ENCODE measurements at regions not wholly inside any gene's neighbourhood (a gene's known extent, or its start where the extent isn't known, plus 50 kb on each side); places are given as distances from the start of the nearest gene placed in this dataset.
"Not testable (repeated sequence)": the region's sequence is repeated elsewhere in the genome, so short reads cannot be mapped to it uniquely, and the experiment has no call there.

DNA sequence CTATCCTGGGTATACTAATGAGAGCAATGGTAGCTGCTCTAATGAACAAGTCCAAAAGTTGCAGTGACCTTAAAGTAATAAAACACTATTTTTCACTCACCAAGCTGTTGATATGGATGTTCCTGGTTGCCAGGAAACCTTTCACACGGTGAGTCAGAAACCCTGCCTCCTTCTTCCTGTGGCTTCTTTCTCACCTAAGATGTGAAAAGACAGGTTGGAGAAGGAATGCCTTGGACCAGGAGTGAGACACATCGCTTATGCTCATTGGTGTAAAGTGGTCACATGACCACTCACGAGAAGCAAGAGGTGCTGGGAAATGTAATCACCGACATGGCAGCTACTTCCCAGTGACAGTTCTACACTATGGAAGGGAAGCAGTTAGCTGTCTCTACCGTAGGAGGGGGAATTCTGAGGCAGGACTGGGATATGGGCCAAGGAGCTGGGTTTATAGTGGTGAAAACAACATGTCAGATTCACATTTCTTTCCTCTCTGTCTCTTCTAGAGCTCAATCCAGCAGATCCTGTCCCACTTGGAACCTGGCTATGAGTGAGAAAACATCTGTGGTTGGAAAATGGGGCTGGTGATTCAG lies 320.4 kb upstream of the KLF4 start:
- no peak for DNase-seq

DNA sequence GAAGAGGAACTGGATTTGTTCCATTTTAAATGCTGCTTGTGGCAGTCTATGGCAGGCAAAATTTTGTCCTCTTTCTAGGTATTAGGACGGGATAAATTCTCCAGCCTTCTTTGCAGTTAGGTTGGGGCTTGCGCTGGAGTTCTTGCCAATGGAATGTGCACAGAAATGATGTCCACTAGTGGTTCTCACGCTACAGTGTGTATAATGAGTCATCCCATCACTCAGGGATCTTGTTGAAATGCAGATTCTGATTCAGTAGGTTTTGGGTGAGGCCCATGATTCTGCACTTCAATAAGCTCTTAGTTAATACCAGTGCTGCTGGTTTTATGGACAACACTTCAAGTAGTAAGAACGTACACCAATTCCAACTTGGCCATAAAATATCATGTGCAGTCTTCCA lies 317.6 kb upstream of the KLF4 start:
- no peak for DNase-seq

DNA sequence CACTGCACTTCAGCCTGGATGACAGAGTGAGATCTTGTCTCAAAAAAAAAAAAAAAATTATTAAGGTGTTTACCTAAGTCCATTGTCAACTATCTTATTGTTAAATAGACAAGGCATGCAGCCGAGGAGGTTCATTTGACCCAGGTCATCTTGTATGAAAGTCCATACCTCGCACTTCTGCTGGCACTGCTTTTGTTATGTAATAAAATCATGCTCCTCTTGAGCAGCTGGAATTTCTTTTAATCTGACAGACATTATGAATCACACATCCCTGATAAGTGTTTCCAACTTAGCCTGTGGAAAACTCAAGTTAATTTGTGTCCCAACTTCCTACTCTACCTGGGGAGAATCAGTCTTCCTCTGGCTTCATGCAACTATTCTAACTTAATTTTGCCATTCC lies 315.6 kb upstream of the KLF4 start:
- DNase-seq: no peak

DNA sequence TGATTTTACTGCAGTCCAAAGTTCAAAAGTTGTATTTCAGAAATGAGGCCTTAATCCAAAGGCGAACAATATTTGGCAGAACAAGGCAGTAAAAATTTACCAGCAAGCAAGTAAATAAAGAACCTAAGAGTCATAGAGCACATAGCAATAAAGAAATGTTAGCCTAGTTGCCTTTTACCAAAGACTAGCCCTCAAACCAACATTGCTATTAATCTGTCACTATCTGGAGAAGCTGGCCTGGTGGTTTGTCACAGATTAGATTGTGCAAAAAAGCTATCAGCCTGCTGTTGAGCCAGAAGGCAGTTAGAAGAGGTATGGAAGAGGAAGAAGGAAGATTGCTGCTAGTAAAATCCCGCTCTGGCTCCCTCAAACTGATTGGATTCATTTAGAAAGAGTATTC lies 304.7 kb upstream of the KLF4 start:
- DNase-seq: no peak

DNA sequence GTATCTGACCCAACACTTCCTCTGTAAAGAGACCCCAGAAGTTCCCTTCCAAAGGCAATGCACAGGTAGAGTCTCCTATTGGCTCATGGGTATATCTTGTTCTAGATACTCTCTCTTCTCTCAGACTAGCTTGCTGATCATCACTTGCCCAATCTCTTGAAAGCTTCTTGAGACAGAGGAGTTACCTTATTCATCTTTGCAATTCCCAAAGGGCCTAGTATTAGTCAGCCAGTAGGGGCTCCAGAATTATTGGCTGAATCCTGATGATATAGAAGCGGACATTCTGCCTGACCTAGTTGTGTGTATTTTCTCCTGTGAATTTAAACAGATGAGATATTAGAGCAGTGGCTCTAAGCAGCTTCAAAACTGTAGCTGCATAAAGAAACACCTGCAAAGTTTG lies 304.0 kb upstream of the KLF4 start:
- DNase-seq: no peak

DNA sequence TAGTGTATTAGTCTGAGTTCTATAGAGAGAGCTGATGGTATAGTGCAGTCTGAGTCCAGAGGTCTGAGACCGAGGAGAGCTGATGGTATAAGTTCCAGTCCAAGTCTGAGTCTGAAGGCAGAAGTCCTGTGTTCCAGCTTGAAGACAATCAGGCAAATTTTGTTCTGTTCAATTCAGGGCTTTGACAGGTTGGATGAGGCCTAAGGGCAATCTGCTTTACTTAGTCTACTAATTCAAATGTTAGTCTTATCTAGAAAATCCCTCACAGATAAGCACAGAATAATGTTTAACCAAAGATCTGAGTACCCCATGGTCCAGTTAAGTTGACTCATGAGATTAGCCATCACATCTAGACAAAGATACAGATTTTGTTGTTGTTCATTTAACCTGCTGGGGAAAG lies 303.0 kb upstream of the KLF4 start:
- DNase-seq: no peak

DNA sequence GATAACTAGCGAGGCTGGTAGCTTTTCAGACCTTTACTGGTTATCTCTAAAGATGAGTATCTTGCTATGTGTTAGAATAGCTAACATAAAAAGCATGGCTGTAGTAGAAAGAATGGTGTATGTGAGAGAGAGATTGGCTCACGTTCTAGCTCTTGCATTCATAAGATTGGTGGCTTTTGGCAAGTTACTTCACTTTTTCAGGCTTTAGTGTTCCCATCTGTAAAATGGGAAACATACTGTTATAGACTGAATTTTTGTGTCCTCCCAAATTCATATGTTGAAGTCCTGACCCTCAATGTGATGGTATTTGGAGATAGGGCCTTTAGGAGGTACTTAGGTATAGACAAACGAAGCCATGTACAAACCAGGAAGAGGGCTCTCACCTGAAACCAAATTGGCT lies 302.4 kb upstream of the KLF4 start:
- DNase-seq: no peak

DNA sequence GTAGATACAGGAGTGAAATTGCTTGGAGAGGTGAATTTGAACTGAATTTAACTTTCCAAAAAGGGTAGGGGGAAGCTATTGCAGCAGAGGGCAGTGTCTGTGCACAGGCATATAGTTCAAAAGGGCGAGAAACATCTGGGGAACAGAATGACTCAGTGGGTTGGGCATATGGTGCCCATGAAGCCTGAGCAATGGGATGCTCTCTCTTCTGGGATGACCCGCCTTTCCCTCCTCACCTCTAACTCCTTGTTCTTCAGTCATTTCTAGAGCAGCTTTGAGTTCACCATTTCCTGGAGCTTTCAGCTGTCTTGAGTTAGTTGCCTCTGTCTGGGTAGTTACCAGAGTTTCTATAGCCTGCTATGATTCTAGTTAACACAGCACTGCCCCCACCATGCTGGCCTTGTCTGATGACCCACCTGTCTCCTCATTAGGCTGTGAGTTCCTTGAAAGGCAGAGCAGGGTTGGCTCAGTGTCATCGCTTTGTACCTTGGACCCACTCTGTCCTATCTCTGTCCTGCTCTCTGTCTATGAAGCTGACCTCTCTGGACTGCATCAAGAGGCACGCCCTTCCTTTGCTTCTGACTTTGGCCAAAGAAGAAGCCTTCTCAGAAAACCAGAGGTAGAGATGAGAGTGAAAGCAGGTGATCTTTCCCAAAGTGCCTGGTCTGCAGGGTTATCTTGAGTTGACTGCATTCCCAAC lies 299.6 kb upstream of the KLF4 start:
- no peak for DNase-seq

DNA sequence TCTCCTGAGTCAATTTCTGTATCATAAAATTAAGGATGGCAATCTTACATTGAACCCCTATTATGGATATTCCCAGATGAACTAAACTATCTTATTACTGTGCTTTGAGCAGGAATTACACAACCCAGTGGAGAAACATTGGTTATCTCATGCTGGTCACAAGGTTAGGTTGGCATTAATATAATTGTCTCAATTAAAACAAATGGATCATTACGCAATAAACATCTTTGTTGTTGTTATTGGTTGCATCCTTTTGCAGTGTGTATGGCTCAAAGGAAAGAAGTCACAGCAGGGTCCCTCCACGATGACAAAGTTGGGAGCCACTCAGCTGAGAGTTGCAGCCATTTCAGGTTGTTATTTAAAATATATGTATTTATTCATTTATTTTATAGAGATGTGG lies 297.0 kb upstream of the KLF4 start:
- no peak for DNase-seq

DNA sequence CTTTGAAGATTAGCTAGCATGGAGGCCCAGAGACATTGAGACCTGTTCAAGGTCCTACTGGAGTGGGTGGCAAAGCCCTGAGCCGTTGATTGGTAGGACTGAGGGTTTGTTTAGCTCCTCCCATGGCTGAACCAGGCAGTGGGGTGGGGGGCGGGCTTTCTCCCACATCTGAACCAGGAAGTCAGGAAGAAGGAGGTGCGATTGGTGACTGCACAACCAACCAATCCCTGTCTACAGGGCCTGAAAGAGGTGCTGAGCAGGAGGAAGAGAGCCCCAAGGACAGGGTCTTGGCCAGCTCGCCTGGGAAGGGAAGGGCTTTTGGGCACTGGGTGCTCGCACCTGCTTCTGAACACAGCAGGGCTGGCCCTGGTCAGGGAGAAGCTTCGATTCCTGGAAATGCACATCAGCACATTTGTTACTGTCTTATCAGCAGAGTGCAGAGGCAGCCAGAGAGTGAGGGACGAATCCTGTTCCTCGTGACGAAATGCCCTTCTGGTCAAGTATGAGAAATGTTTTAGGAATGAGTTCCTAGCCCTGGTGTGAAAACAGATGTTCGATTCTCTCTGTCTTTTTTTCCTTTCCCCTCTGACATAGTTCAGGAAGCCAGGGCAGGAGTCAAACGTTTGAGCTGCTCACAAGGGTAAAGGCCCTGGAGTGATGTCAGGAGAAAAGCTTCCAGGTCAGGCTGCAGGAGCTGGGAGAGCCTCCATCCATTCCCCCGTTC lies 294.8 kb upstream of the KLF4 start:
- DNase-seq: no peak

DNA sequence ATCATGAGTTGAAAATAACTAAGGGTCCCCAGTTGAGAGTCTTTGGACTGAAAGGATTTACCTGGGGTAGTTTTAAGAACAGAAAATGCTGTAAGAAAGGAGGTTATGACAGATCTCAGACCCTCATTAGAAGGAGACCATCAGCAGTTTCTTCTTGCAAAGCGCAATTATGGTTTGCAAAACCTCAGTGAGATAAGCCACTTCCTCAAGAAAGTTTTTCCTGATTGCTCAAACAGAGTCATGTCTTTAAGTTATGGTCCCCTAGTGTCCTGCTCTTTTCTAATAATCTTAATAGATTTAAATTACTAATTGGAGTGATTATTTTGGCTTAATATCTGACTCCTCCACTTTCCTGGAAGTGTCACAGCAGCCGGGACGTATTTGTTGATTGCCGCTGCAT lies 293.2 kb upstream of the KLF4 start:
- no peak for DNase-seq

DNA sequence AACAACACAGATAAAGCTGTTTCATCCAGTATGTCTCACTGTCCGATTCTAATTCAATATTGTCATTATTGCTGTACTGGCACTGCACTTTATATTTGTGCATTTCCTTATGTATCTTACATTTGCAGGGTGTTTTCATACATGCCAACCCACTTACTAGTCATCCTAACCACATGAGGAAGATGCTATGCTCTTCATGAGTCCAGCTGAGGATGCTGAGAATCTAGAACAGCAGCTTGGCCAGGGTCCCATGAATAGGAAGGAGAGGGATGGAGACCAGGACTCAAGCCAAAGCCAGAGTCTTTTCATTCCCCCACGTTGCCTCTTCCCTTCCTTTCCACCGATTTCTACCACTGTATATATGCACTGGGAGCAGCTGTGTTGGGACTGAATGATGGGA lies 292.8 kb upstream of the KLF4 start:
- no peak for DNase-seq

DNA sequence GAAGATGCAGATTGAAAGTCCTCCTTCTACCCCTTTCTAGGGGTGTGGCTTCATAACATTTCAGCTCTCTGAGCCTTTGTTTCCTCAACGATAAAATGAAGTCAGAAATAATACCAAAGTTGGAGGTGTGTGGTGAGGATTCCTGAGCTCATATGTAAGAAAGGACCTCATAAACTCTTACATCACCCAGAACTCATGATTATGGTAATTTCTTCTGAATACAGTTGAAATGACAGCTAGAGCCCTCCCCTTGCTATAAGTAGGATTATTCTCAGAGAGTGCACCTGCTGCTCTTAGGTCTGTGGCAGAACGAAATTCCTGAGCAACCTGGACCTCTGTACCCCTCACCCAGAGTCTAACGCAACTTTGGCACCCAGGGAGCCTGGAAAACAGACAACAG lies 291.4 kb upstream of the KLF4 start:
- DNase-seq: no peak

DNA sequence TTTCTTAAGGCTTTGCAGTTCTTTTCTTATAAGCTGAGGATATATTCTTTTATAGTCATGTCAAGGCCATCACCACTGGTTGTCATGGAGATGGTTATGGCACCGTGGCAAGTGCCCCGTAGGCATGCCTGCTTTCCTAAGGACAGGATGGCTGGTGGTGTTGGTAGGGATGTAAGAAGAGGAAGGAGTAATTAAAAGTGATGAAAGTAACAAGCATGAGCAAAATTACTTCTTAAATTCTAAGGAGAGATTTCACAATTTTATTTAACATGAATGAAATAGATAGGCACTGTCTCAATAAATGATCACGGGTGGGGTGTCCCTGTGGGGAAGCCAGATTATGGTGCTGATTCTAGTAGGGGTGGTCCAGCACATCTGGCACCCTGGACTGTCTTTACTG lies 290.2 kb upstream of the KLF4 start:
- no peak for DNase-seq

DNA sequence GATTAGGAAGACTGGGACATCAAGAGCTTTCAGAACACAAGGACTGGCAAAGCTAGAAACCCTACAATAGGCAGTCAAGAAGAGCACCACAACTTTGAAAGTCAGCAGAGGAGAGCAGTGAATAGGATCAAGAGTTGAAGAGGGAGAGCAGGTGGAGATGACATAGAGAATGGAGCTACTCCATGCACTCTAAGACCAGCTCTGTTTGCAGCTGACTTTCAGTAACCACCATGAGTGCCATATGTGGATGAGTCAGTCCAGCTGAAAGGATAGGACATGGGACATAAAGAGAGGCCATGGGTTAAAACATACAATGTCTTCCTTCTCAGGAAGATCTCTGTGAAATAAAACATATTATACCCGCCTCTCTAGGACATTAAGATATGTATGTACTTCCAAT lies 289.1 kb upstream of the KLF4 start:
- DNase-seq: no peak

DNA sequence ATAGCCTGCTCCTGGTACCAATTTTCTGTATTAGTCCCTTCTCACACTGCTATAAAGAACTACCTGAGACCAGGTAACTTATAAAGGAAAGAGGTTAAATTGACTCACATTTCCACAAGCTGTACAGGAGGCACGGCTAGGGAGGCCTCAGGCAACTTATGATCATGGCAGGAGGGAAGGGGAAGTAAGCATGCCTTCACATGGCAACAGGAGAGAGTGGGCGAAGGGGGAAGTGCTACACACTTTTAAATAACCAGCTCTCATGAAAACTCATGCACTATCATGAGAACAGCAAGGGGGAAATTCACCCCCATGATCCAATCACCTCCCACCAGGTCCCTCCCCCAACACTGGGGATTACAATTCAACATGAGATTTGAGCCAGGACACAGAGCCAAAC lies 284.5 kb upstream of the KLF4 start:
- DNase-seq: not testable (repeated sequence)

DNA sequence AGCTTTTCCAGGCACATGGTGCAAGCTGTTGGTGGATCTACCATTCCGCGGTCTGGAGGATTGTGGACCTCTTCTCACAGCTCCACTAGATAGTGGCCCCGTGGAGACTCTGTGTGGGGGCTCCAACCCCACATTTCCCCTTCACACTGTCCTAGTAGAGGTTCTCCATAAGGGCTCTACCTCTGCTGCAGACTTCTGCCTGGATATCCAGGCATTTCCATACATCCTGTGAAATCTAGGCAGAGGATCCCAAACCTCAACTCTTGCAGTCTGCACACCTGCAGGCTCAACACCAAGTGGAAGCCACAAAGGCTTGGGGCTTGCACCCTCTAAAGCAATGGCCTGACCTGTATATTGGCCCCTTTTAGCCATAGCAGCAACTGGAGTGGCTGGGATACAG lies 283.4 kb upstream of the KLF4 start:
- DNase-seq: no peak

DNA sequence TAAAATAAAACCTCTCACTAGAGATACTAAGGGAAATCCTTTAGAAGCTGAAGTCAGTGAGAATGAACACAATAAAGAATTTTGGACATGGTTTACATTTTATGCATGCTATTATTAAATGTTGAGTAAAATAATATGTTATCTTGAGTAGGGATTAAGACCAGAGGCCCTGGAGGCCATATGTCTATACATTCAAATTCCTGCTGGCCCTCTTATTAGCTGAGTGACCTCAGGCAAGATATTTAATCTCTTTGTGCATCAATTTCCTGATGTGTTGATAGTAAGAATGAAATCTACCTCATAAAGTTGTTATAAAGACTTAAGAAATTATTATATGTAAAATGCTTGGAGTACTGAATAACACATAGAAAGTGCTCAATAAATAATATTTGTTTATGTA lies 281.1 kb upstream of the KLF4 start:
- no peak for DNase-seq

DNA sequence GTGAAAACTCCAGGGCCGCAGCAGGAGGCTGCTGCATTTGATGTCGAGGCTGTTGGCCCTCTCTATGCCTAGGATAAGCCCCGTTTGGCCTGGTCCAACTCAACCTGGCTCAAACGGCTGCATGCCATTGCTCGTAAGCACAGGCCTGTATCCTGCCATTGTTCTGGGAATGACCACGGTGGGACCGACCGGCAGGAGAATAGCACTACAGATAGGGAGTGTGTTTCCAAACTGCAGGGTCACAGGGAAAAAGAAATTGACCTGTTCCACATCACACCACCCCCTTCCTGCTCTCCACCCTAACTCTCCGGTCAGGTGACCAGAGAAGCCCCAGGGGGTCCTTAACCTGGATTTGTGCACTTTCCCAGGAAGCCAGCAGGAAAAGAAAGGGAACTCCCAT lies 278.7 kb upstream of the KLF4 start:
- no peak for DNase-seq

DNA sequence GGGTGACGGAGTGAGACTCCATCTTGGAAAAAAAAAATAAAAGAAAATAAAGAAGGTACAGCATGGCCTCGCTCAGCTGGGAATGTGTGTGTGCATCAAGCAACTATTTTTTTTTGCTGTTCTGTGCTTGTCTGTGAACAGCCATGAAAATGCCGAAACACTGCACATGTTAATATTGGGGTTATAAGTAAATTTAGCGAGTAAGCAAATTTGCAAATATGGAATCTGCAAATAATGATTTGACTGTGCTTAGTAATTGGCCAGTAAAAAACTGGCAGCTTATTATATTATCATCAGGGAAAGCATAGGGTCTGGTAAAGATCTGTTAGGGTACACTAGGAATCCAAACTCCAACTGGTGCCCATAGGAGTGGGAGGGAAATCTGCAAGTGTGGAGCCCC lies 278.1 kb upstream of the KLF4 start:
- DNase-seq: no peak

DNA sequence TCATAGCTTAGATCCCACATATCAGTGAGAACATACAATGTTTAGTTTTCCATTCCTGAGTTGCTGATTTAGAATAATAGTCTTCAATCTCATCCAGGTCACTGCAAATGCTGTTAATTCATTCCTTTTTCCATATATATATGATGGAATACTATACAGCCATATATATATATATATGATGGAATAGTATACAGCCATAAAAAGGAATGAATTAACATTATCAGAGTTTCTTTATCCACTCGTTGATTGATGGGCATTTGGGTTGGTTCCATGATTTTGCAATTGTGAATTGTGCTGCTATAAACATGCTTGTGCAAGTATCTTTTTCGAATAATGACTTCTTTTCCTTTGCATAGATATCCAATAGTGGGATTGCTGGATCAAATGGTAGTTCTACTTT lies 273.9 kb upstream of the KLF4 start:
- not testable (repeated sequence) for DNase-seq

DNA sequence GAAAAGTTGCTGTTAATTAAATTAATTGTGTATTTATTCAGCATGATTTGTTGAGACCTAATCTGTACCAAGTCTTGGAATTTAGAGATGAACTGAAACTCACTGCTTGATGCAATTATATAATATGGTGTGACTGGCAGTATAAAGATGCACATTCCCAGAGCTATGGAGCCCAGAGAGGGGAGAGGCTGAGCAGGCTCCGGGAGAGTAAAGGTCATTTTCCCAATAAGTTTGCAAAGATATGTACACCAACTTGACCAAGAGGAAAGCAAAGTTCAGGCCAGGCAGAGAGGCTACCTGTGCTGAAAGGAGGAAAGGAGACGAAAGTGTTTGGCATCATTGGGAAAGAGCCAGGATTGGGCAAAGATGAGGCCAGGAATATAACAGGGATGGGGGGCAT lies 271.7 kb upstream of the KLF4 start:
- DNase-seq: no peak

DNA sequence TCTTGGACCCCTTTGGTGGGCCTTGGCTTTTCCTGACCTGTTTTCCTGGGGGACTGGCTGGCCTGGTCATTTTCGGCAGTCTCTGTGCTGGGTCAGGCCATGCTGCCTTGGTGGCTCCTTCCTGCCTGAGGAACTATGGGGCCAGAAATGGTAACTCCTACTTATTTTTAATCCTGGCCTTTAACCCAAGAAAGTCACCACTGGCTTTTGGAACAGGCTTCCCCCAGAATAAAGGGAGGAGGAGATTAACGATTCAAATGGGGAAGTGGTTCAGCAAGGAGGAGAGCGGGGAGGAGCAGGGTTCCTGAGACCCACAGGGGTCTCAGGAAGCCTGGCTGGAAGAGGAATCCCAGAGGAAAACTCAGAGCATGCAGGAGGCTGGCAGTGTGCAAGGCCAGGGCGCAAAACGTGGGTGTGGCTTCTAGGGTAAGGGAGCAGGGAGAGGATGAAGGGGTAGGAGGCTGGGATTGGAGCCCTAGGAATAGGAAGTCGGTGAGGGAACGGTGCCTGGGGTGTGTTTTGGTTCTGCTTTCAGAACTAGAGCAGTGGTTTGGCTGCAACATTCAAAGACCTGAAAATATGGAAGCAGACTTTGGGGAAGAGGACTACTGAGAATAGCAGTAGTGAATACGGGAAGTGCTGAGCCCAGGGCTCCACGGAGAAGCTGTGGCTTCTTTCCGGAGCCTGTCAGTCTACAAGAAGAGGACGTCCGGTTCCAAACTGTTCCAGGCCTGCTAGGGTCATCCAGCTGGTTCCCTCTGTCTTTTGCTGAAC lies 271.1 kb upstream of the KLF4 start:
- no peak for DNase-seq

DNA sequence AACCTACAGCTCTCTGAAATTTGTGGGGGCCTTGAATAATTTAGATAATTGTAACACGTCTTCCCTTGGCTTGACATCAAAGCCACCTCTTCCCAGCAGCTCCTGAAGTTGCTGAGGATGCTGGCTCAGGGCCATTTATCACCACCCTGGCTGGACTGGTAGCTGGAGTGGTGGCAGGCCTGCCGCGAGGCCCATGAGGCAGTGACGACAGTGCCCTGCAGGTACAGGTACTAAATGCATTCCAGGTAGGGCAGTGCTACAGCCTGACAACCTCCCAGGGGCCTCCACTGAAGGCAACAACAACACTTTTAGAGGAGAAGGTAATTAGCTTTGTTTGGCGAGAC lies 270.2 kb upstream of the KLF4 start:
- no peak for DNase-seq
